ENCODE measurements at regions not wholly inside any gene's neighbourhood (a gene's known extent, or its start where the extent isn't known, plus 50 kb on each side); places are given as distances from the start of the nearest gene placed in this dataset.
"Not testable (repeated sequence)": the region's sequence is repeated elsewhere in the genome, so short reads cannot be mapped to it uniquely, and the experiment has no call there.

GRCh38 chr1:245084551-245084950 lies 70.2 kb upstream of the KIF26B start:
- no peak for TF ChIP-seq POLR2A (IDR thresholded peaks at IDR 0.05; ENCODE audit: low read depth, low read length)
- DNase-seq (ENCODE audit: insufficient read length, low spot score) (no peak), FAIRE-seq (no peak)

- TF ChIP-seq POLR2A (IDR thresholded peaks at IDR 0.05; ENCODE audit: low read depth, low read length): no peak
- no peak for DNase-seq (ENCODE audit: insufficient read length, low spot score)
- FAIRE-seq: no peak
Observed at GRCh38 chr1:245079021-245079609, 75.7 kb upstream of the KIF26B start.

GRCh38 chr1:245074898-245075297 lies 79.9 kb upstream of the KIF26B start:
- DNase-seq (ENCODE audit: insufficient read length, low spot score) (no peak), FAIRE-seq (no peak)
- no peak for TF ChIP-seq POLR2A (IDR thresholded peaks at IDR 0.05; ENCODE audit: low read depth, low read length)

GRCh38 chr1:245074232-245074747 lies 80.5 kb upstream of the KIF26B start:
- TF ChIP-seq POLR2A (IDR thresholded peaks at IDR 0.05; ENCODE audit: low read depth, low read length): no peak

GRCh38 chr1:245070836-245071615 lies 83.8 kb upstream of the KIF26B start:
- no peak for TF ChIP-seq POLR2A (IDR thresholded peaks at IDR 0.05; ENCODE audit: low read depth, low read length)
- no peak for DNase-seq (ENCODE audit: insufficient read length, low spot score)
- no peak for FAIRE-seq

More at GRCh38 chr1:245074232-245074747, 80.5 kb upstream of the KIF26B start:
- no peak for DNase-seq (ENCODE audit: insufficient read length, low spot score)
- FAIRE-seq: no peak

GRCh38 chr1:245067257-245067656 lies 87.5 kb upstream of the KIF26B start:
- TF ChIP-seq POLR2A (IDR thresholded peaks at IDR 0.05; ENCODE audit: low read depth, low read length): no peak
- DNase-seq (ENCODE audit: insufficient read length, low spot score) (no peak), FAIRE-seq (no peak)

GRCh38 chr1:245062741-245063305 lies 92.0 kb upstream of the KIF26B start:
- TF ChIP-seq POLR2A (IDR thresholded peaks at IDR 0.05; ENCODE audit: low read depth, low read length): no peak
- DNase-seq (ENCODE audit: insufficient read length, low spot score) (no peak), FAIRE-seq (no peak)

GRCh38 chr1:245061808-245062207 lies 93.0 kb upstream of the KIF26B start:
- not testable (repeated sequence) for DNase-seq (ENCODE audit: insufficient read length, low spot score); FAIRE-seq

GRCh38 chr1:245060684-245061374 lies 94.0 kb upstream of the KIF26B start:
- FAIRE-seq (no peak), DNase-seq (ENCODE audit: insufficient read length, low spot score) (no peak)
- TF ChIP-seq POLR2A (IDR thresholded peaks at IDR 0.05; ENCODE audit: low read depth, low read length): no peak

- no peak for FAIRE-seq
- TF ChIP-seq POLR2A (IDR thresholded peaks at IDR 0.05; ENCODE audit: low read depth, low read length): no peak
- no peak for DNase-seq (ENCODE audit: insufficient read length, low spot score)
Observed at GRCh38 chr1:245059806-245060424, 94.9 kb upstream of the KIF26B start.

GRCh38 chr1:245058882-245059281 lies 95.9 kb upstream of the KIF26B start:
- no peak for TF ChIP-seq POLR2A (IDR thresholded peaks at IDR 0.05; ENCODE audit: low read depth, low read length)
- no peak for FAIRE-seq
- DNase-seq (ENCODE audit: insufficient read length, low spot score): no peak

- DNase-seq (ENCODE audit: insufficient read length, low spot score) (no peak), FAIRE-seq (no peak)
- no peak for TF ChIP-seq POLR2A (IDR thresholded peaks at IDR 0.05; ENCODE audit: low read depth, low read length)
Observed at GRCh38 chr1:245058436-245058835, 96.3 kb upstream of the KIF26B start.

- DNase-seq (ENCODE audit: insufficient read length, low spot score) (no peak), FAIRE-seq (no peak)
- TF ChIP-seq POLR2A (IDR thresholded peaks at IDR 0.05; ENCODE audit: low read depth, low read length): no peak
Observed at GRCh38 chr1:245056913-245057312, 97.9 kb upstream of the KIF26B start.

- not testable (repeated sequence) for FAIRE-seq; DNase-seq (ENCODE audit: insufficient read length, low spot score)
Observed at GRCh38 chr1:245056296-245056695, 98.5 kb upstream of the KIF26B start.
